Adrenal gland (tissue), 5 donors: ENCODE measurements at regions not wholly inside any gene's neighbourhood (a gene's known extent, or its start where the extent isn't known, plus 50 kb on each side); places are given as distances from the start of the nearest gene placed in this dataset.

Source experiments
- POLR2A ChIP-seq, 2 donors: fragments of 450-650 bp; IDR thresholded peaks; one replicate each; pipeline ENCODE4 v1.6.1; 2017; ENCODE audit warnings: antibody characterized with exemption in 2 of 2, mild to moderate bottlenecking in 2 of 2, moderate library complexity in 1 of 2
- TF ChIP-seq, protein P1 (sequence below), 6 experiments: fragments of 450-650 bp in 4 of 6; fragments of 200-600 bp in 2 of 6; sonication (generic) in 1 of 6; IDR thresholded peaks; 1 replicate in 5 of 6; 2 replicates in 1 of 6; pipeline versions ENCODE4 v1.5.1 to v1.8.0; 2016 to 2021; ENCODE audit warnings: antibody characterized with exemption in 6 of 6, mild to moderate bottlenecking in 2 of 6, moderate library complexity in 1 of 6
- donor health status: DM: no; HTN: no; CAD: no.

DNA sequence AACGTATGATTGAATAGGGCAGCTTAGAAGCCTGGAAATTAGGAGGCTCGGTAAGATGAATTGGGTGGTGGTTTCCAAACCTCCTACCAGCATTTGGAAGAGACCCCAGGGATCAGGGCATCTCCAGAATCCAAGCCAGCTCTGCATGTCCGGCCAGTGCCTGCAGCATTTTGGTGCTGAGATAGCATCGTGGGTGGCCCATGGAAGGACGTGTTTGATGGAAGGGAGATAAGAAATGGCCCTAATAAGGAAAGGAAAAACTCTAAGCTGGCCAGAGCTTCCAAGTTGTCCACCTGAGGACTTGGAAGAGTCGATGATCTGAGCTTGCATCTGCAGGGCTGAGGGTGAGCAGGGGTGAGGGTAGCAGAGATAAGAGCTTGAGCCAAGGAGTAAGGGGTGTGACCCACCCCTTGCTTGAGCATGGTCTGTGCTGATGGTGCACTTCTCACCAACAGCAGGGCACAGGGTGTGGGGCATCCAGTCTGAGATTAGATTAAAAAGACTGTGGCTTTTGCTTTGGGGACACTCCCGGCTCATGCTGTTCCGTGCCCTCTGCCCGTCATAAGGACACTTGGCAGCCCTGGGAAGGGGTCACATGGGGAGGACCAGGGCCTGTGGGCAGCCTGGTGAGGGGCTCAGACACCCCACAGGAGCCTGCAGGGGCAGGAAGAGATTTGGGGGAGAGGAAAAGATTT, 213.2 kb downstream of the ERMARD start:
- TF ChIP-seq, protein P1, sequence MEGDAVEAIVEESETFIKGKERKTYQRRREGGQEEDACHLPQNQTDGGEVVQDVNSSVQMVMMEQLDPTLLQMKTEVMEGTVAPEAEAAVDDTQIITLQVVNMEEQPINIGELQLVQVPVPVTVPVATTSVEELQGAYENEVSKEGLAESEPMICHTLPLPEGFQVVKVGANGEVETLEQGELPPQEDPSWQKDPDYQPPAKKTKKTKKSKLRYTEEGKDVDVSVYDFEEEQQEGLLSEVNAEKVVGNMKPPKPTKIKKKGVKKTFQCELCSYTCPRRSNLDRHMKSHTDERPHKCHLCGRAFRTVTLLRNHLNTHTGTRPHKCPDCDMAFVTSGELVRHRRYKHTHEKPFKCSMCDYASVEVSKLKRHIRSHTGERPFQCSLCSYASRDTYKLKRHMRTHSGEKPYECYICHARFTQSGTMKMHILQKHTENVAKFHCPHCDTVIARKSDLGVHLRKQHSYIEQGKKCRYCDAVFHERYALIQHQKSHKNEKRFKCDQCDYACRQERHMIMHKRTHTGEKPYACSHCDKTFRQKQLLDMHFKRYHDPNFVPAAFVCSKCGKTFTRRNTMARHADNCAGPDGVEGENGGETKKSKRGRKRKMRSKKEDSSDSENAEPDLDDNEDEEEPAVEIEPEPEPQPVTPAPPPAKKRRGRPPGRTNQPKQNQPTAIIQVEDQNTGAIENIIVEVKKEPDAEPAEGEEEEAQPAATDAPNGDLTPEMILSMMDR (IDR thresholded peaks at IDR 0.05) = no peak
- no peak for TF ChIP-seq POLR2A (IDR thresholded peaks at IDR 0.05)
